H1 (cell line): ENCODE measurements at regions not wholly inside any gene's neighbourhood (a gene's known extent, or its start where the extent isn't known, plus 50 kb on each side); places are given as distances from the start of the nearest gene placed in this dataset.

Source experiments
- BCL11A ChIP-seq, 2 experiments: IDR thresholded peaks; one replicate each; pipeline ENCODE4 v1.6.1; 2011; ENCODE audit warnings: low read depth in 2 of 2, low read length in 2 of 2, mild to moderate bottlenecking in 2 of 2
- EZH2 ChIP-seq: fragments of 200-600 bp; sonication (generic); IDR thresholded peaks from 2 replicates; pipeline ENCODE4 v1.7.1; 2012; ENCODE audit warnings: low read depth, mild to moderate bottlenecking, moderate library complexity, low read length, inconsistent platforms; ENCODE audit not compliant: severe bottlenecking
- JUND ChIP-seq: IDR thresholded peaks from 2 replicates; pipeline ENCODE4 v1.6.1; 2011; ENCODE audit warnings: mild to moderate bottlenecking, improper control_type of control experiment, low read length
- PHF8 ChIP-seq: fragments of 200-600 bp; sonication (generic); conservative IDR thresholded peaks from 2 replicates; pipeline ENCODE4 v1.7.1; 2012; ENCODE audit warnings: low read depth, mild to moderate bottlenecking, inconsistent platforms, low read length, moderate library complexity
- RNF2 ChIP-seq: fragments of 200-900, 300-1000 bp; sonication (generic); IDR thresholded peaks from 2 replicates; pipeline ENCODE4 v1.7.1; 2016; ENCODE audit warnings: borderline replicate concordance, low read depth, mild to moderate bottlenecking, antibody characterized with exemption, low read length; ENCODE audit not compliant: poor library complexity, severe bottlenecking; ENCODE audit errors: missing control alignments
- SAP30 ChIP-seq: fragments of 300-600 bp; sonication (generic); IDR thresholded peaks from 2 replicates; pipeline ENCODE4 v1.7.1; 2012; ENCODE audit warnings: low read length, moderate library complexity, mild to moderate bottlenecking, inconsistent platforms; ENCODE audit not compliant: insufficient read depth, insufficient replicate concordance

GRCh38 chr6:105983763-105984162, 102.4 kb upstream of the PRDM1 start (continued):
- TF ChIP-seq RNF2 (no peak), JUND (no peak), PHF8 (no peak), BCL11A (IDR thresholded peaks at IDR 0.05; ENCODE audit: low read depth in 2 of 2, low read length in 2 of 2) (no peak), SAP30 (no peak), EZH2 (no peak)
